HepG2 (cell line): ENCODE measurements at regions not wholly inside any gene's neighbourhood (a gene's known extent, or its start where the extent isn't known, plus 50 kb on each side); places are given as distances from the start of the nearest gene placed in this dataset.

Source experiments
- ATAC-seq: fragments of 200-7000 bp; cut with Tn5 transposase; 3 replicates; pipeline ENCODE4 v1.9.1; 2020; ENCODE audit warnings: mild to moderate bottlenecking, moderate library complexity
- BruUV-seq: library from RNA; stranded (reverse); fragments of 400-500 nt; replicated peaks from 2 replicates; lab custom pipeline; 2021; lab: Mats Ljungman, UMichigan
- CTCF ChIA-PET: fragments of 300-600 bp; formaldehyde crosslinking; extraction: SDS; loops from one replicate; lab custom pipeline; 2021; ENCODE audit warnings: low total read pairs, inconsistent platforms, low intra/inter-chr PET ratio; lab: Yijun Ruan, JAX
- POLR2A ChIA-PET: fragments of 350-600 bp; sonication (Branson Sonifier 250); formaldehyde crosslinking; loops from one replicate; lab custom pipeline; 2020; ENCODE audit warnings: antibody characterized with exemption, inconsistent platforms; lab: Yijun Ruan, JAX
- DNase-seq: peaks from one replicate; pipeline ENCODE4 v3.0.0-alpha.2; 2015; ENCODE audit warnings: low spot score
- FAIRE-seq: peaks from 3 replicates; lab custom pipeline; 2011; peaks lifted over from hg19 to GRCh38; lab: Jason Lieb, UNC
- H2AFZ ChIP-seq: one replicate; pipeline ENCODE4 v1.6.1; 2011; ENCODE audit warnings: low read length, inconsistent platforms
- H3K27ac ChIP-seq: fragments of 300-600 bp; 3 replicates; pipeline ENCODE4 v1.8.0; 2011; ENCODE audit warnings: mixed run types, mild to moderate bottlenecking, mixed read lengths, low read length, inconsistent platforms; ENCODE audit not compliant: insufficient read depth; ENCODE audit errors: extremely low read length
- H3K27me3 ChIP-seq, 2 experiments: fragments of 200-600 bp in 1 of 2; 2 replicates in 1 of 2; 3 replicates in 1 of 2; pipeline versions ENCODE4 v1.6.0 to v1.8.0; 2011; ENCODE audit warnings: low read length in 2 of 2, mild to moderate bottlenecking in 2 of 2, moderate library complexity in 2 of 2, inconsistent platforms in 1 of 2; ENCODE audit not compliant: insufficient read depth in 2 of 2, control insufficient read depth in 1 of 2
- H3K36me3 ChIP-seq, 2 experiments: fragments of 200-600 bp in 1 of 2; replicated peaks in 1 of 2; 2 replicates in 1 of 2; 3 replicates in 1 of 2; pipeline versions ENCODE4 v1.5.1 to v1.8.0; 2011; ENCODE audit warnings: low read length in 2 of 2, inconsistent platforms in 1 of 2; ENCODE audit not compliant: insufficient read depth in 2 of 2, control insufficient read depth in 1 of 2
- H3K4me1 ChIP-seq: 2 replicates; pipeline ENCODE4 v1.5.1; 2012; ENCODE audit warnings: low read length, inconsistent platforms; ENCODE audit not compliant: insufficient read depth
- H3K4me2 ChIP-seq: 2 replicates; pipeline ENCODE4 v1.6.0; 2011; ENCODE audit warnings: low read depth, low read length, inconsistent platforms
- H3K4me3 ChIP-seq, 3 experiments: fragments of 200-600 bp in 1 of 3; sonication (generic), shearing (Covaris generic) in 1 of 3; replicated peaks in 1 of 3; 2 replicates each; pipeline ENCODE4 v1.5.1; 2011 to 2016; ENCODE audit warnings: low read length in 3 of 3, inconsistent platforms in 2 of 3, low read depth in 2 of 3, mild to moderate bottlenecking in 2 of 3, control low read depth in 1 of 3, mixed read lengths in 1 of 3; ENCODE audit not compliant: insufficient read depth in 1 of 3
- H3K79me2 ChIP-seq: one replicate; pipeline ENCODE4 v1.6.1; 2011; ENCODE audit warnings: low read length, inconsistent platforms; ENCODE audit not compliant: insufficient read depth
- H3K9ac ChIP-seq: 2 replicates; pipeline ENCODE4 v1.6.0; 2011; ENCODE audit warnings: mild to moderate bottlenecking, low read depth, low read length, inconsistent platforms; ENCODE audit not compliant: insufficient read depth
- H3K9me3 ChIP-seq: 2 replicates; pipeline ENCODE4 v1.5.1; 2012; ENCODE audit warnings: mild to moderate bottlenecking, low read length
- H4K20me1 ChIP-seq: 2 replicates; pipeline ENCODE4 v1.6.0; 2011; ENCODE audit warnings: inconsistent platforms, mild to moderate bottlenecking, low read length, moderate library complexity; ENCODE audit not compliant: insufficient read depth
- ATF6 ChIP-seq: sonication (generic); formaldehyde crosslinking; conservative IDR thresholded peaks from 2 replicates; pipeline ENCODE4 v1.4.0; 2020; ENCODE audit warnings: missing genetic modification reagents
- ATM ChIP-seq: fragments of 450-650 bp; IDR thresholded peaks from 2 replicates; pipeline ENCODE4 v1.7.1; 2017; ENCODE audit warnings: mild to moderate bottlenecking, borderline replicate concordance
- ELF3 ChIP-seq: IDR thresholded peaks from 2 replicates; pipeline ENCODE4 v1.6.1; 2016; ENCODE audit warnings: missing genetic modification reagents, missing compliant biosample characterization
- HNRNPL ChIP-seq: fragments of 200-400 bp; formaldehyde crosslinking; IDR thresholded peaks from 2 replicates; pipeline ENCODE4 v1.6.1; 2017; ENCODE audit warnings: mild to moderate bottlenecking, low read depth, low read length
- SIN3B ChIP-seq: fragments of 150-350 bp; IDR thresholded peaks from 2 replicates; pipeline ENCODE4 v1.6.1; 2014; ENCODE audit warnings: low read length
- TGIF2 ChIP-seq: IDR thresholded peaks from 2 replicates; pipeline ENCODE4 v1.6.1; 2016; ENCODE audit warnings: control low read depth, missing compliant biosample characterization
- ZBTB8A ChIP-seq: sonication (generic); formaldehyde crosslinking; IDR thresholded peaks from 2 replicates; pipeline ENCODE4 v1.4.0; 2020; ENCODE audit warnings: mild to moderate bottlenecking, low read depth, missing genetic modification reagents, borderline replicate concordance
- ZNF10 ChIP-seq: sonication (generic); formaldehyde crosslinking; IDR thresholded peaks from 2 replicates; pipeline ENCODE4 v1.4.0; 2020; ENCODE audit warnings: mild to moderate bottlenecking, low read depth, missing genetic modification reagents, borderline replicate concordance
- ZNF234 ChIP-seq: sonication (generic); formaldehyde crosslinking; conservative IDR thresholded peaks from 2 replicates; pipeline ENCODE4 v1.5.1; 2020; ENCODE audit warnings: mild to moderate bottlenecking, missing genetic modification reagents
- ZNF569 ChIP-seq: sonication (generic); formaldehyde crosslinking; IDR thresholded peaks from 2 replicates; pipeline ENCODE4 v1.5.0; 2020; ENCODE audit warnings: mild to moderate bottlenecking, missing genetic modification reagents, moderate library complexity, borderline replicate concordance
- ZNF780A ChIP-seq: sonication (generic); formaldehyde crosslinking; IDR thresholded peaks from 2 replicates; pipeline ENCODE4 v1.8.0; 2022; ENCODE audit warnings: mild to moderate bottlenecking, missing genetic modification reagents, moderate library complexity
- ZSCAN30 ChIP-seq: sonication (generic); formaldehyde crosslinking; IDR thresholded peaks from 2 replicates; pipeline ENCODE4 v1.5.0; 2020; ENCODE audit warnings: mild to moderate bottlenecking, missing genetic modification reagents
- in situ Hi-C: cut with HindIII; loops from 2 replicates; pipeline ENCODE4 v1.10.0; 2017; ENCODE audit warnings: low pct_unique_long_range_greater_than_20kb; ENCODE audit not compliant: extremely low pct_ligation_motif_present
- intact Hi-C: fragments of 100-400 bp; cut with micrococcal nuclease; formaldehyde crosslinking; loops from one replicate; pipeline ENCODE4 v1.10.0; 2022; ENCODE audit not compliant: unreplicated experiment
- TF ChIP-seq, protein P1 (sequence below): sonication (generic); formaldehyde crosslinking; IDR thresholded peaks from 2 replicates; pipeline ENCODE4 v1.8.1; 2022; ENCODE audit warnings: low read depth, mild to moderate bottlenecking, missing genetic modification reagents
- TF ChIP-seq, protein P2 (sequence below), 2 experiments: sonication (generic) in 1 of 2; formaldehyde crosslinking in 1 of 2; IDR thresholded peaks; 2 replicates each; pipeline versions ENCODE4 v1.5.1 to v1.6.1; 2011 to 2020; ENCODE audit warnings: borderline replicate concordance in 1 of 2, low read depth in 1 of 2, low read length in 1 of 2, mild to moderate bottlenecking in 1 of 2, missing genetic modification reagents in 1 of 2, moderate library complexity in 1 of 2

DNA sequence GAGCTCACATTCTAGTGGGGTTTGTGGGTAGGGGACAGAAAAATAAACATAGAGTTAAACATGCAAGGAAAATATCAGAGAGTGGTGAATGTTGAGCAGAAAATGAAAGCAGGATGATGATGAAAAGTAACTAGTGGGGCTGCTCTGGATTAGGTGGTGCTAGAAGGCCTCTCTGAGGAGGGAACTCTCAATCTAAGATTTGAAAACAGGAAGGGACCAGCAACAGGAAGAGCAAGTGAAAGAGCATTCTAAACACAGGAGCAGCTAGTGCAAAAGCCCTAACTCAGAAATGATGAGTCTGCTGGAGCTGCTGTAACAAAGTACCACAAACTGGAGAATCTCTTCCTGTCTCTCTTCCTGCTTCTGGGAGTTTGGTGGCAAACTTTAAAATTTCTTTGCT is 468.6 kb upstream of the AGTR1 start:
- peak overlapping the region; percentile 27 for H2AFZ ChIP-seq
- no peaks in the 10 kb centered on the region for H4K20me1 ChIP-seq
- no peak for TF ChIP-seq TGIF2
- no peak for TF ChIP-seq HNRNPL
- no peak for TF ChIP-seq ZNF569
- TF ChIP-seq ZBTB8A (CRISPR knock-in tag): no peak
- TF ChIP-seq ATF6 (CRISPR knock-in tag): no peak
- TF ChIP-seq ELF3 (CRISPR knock-in tag): no peak
- TF ChIP-seq, protein P1, sequence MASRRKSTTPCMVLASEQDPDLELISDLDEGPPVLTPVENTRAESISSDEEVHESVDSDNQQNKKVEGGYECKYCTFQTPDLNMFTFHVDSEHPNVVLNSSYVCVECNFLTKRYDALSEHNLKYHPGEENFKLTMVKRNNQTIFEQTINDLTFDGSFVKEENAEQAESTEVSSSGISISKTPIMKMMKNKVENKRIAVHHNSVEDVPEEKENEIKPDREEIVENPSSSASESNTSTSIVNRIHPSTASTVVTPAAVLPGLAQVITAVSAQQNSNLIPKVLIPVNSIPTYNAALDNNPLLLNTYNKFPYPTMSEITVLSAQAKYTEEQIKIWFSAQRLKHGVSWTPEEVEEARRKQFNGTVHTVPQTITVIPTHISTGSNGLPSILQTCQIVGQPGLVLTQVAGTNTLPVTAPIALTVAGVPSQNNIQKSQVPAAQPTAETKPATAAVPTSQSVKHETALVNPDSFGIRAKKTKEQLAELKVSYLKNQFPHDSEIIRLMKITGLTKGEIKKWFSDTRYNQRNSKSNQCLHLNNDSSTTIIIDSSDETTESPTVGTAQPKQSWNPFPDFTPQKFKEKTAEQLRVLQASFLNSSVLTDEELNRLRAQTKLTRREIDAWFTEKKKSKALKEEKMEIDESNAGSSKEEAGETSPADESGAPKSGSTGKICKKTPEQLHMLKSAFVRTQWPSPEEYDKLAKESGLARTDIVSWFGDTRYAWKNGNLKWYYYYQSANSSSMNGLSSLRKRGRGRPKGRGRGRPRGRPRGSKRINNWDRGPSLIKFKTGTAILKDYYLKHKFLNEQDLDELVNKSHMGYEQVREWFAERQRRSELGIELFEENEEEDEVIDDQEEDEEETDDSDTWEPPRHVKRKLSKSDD (CRISPR knock-in tag): no peak
- no peak for TF ChIP-seq SIN3B
- TF ChIP-seq ZNF234 (CRISPR knock-in tag): no peak
- no peak for TF ChIP-seq ZNF780A (CRISPR knock-in tag)
- no peak for TF ChIP-seq ZSCAN30 (CRISPR knock-in tag)
- TF ChIP-seq ATM: no peak
- TF ChIP-seq, protein P2, sequence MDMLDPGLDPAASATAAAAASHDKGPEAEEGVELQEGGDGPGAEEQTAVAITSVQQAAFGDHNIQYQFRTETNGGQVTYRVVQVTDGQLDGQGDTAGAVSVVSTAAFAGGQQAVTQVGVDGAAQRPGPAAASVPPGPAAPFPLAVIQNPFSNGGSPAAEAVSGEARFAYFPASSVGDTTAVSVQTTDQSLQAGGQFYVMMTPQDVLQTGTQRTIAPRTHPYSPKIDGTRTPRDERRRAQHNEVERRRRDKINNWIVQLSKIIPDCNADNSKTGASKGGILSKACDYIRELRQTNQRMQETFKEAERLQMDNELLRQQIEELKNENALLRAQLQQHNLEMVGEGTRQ (IDR thresholded peaks at IDR 0.05; ENCODE audit: low read depth, low read length): no peak
- TF ChIP-seq, protein P2 (CRISPR knock-in tag; IDR thresholded peaks at IDR 0.05; ENCODE audit: borderline replicate concordance): no peak
- TF ChIP-seq ZNF10 (CRISPR knock-in tag): no peak
- TF ChIP-seq, all 625 proteins: peak for 0
- CTCF ChIA-PET: no interaction called here
- Histone ChIP-seq H3K9me3 (no peaks in the 10 kb centered on the region), H3K4me3 (no peak overlapping the region), H3K27ac (no peak overlapping the region), H3K4me2 (no peak overlapping the region), H3K79me2 (no peaks in the 10 kb centered on the region), H3K9ac (no peak overlapping the region), H3K36me3 (no peaks in the 10 kb centered on the region), H3K4me1 (no peaks in the 10 kb centered on the region), H3K27me3 (no peaks in the 10 kb centered on the region)
- FAIRE-seq (no peak), DNase-seq (no peak), ATAC-seq (no peak)
- no TSS peak for BruUV-seq
- in situ Hi-C loops (no loop called here), intact Hi-C loops (no loop called here)
- POLR2A ChIA-PET: no interaction called here
